HepG2 (cell line): ENCODE measurements at regions not wholly inside any gene's neighbourhood (a gene's known extent, or its start where the extent isn't known, plus 50 kb on each side); places are given as distances from the start of the nearest gene placed in this dataset.

Source experiments
- ATAC-seq: fragments of 200-7000 bp; cut with Tn5 transposase; 3 replicates; pipeline ENCODE4 v1.9.1; 2020; ENCODE audit warnings: mild to moderate bottlenecking, moderate library complexity
- BruUV-seq: library from RNA; stranded (reverse); fragments of 400-500 nt; replicated peaks from 2 replicates; lab custom pipeline; 2021; lab: Mats Ljungman, UMichigan
- CTCF ChIA-PET: fragments of 300-600 bp; formaldehyde crosslinking; extraction: SDS; loops from one replicate; lab custom pipeline; 2021; ENCODE audit warnings: low total read pairs, inconsistent platforms, low intra/inter-chr PET ratio; lab: Yijun Ruan, JAX
- POLR2A ChIA-PET: fragments of 350-600 bp; sonication (Branson Sonifier 250); formaldehyde crosslinking; loops from one replicate; lab custom pipeline; 2020; ENCODE audit warnings: antibody characterized with exemption, inconsistent platforms; lab: Yijun Ruan, JAX
- DNase-seq: peaks from one replicate; pipeline ENCODE4 v3.0.0-alpha.2; 2015; ENCODE audit warnings: low spot score
- FAIRE-seq: peaks from 3 replicates; lab custom pipeline; 2011; peaks lifted over from hg19 to GRCh38; lab: Jason Lieb, UNC
- H2AFZ ChIP-seq: one replicate; pipeline ENCODE4 v1.6.1; 2011; ENCODE audit warnings: low read length, inconsistent platforms
- H3K27ac ChIP-seq: fragments of 300-600 bp; 3 replicates; pipeline ENCODE4 v1.8.0; 2011; ENCODE audit warnings: mixed run types, mild to moderate bottlenecking, mixed read lengths, low read length, inconsistent platforms; ENCODE audit not compliant: insufficient read depth; ENCODE audit errors: extremely low read length
- H3K27me3 ChIP-seq, 2 experiments: fragments of 200-600 bp in 1 of 2; 2 replicates in 1 of 2; 3 replicates in 1 of 2; pipeline versions ENCODE4 v1.6.0 to v1.8.0; 2011; ENCODE audit warnings: low read length in 2 of 2, mild to moderate bottlenecking in 2 of 2, moderate library complexity in 2 of 2, inconsistent platforms in 1 of 2; ENCODE audit not compliant: insufficient read depth in 2 of 2, control insufficient read depth in 1 of 2
- H3K36me3 ChIP-seq, 2 experiments: fragments of 200-600 bp in 1 of 2; replicated peaks in 1 of 2; 2 replicates in 1 of 2; 3 replicates in 1 of 2; pipeline versions ENCODE4 v1.5.1 to v1.8.0; 2011; ENCODE audit warnings: low read length in 2 of 2, inconsistent platforms in 1 of 2; ENCODE audit not compliant: insufficient read depth in 2 of 2, control insufficient read depth in 1 of 2
- H3K4me1 ChIP-seq: 2 replicates; pipeline ENCODE4 v1.5.1; 2012; ENCODE audit warnings: low read length, inconsistent platforms; ENCODE audit not compliant: insufficient read depth
- H3K4me2 ChIP-seq: 2 replicates; pipeline ENCODE4 v1.6.0; 2011; ENCODE audit warnings: low read depth, low read length, inconsistent platforms
- H3K4me3 ChIP-seq, 3 experiments: fragments of 200-600 bp in 1 of 3; sonication (generic), shearing (Covaris generic) in 1 of 3; replicated peaks in 1 of 3; 2 replicates each; pipeline ENCODE4 v1.5.1; 2011 to 2016; ENCODE audit warnings: low read length in 3 of 3, inconsistent platforms in 2 of 3, low read depth in 2 of 3, mild to moderate bottlenecking in 2 of 3, control low read depth in 1 of 3, mixed read lengths in 1 of 3; ENCODE audit not compliant: insufficient read depth in 1 of 3
- H3K79me2 ChIP-seq: one replicate; pipeline ENCODE4 v1.6.1; 2011; ENCODE audit warnings: low read length, inconsistent platforms; ENCODE audit not compliant: insufficient read depth
- H3K9ac ChIP-seq: 2 replicates; pipeline ENCODE4 v1.6.0; 2011; ENCODE audit warnings: mild to moderate bottlenecking, low read depth, low read length, inconsistent platforms; ENCODE audit not compliant: insufficient read depth
- H3K9me3 ChIP-seq: 2 replicates; pipeline ENCODE4 v1.5.1; 2012; ENCODE audit warnings: mild to moderate bottlenecking, low read length
- H4K20me1 ChIP-seq: 2 replicates; pipeline ENCODE4 v1.6.0; 2011; ENCODE audit warnings: inconsistent platforms, mild to moderate bottlenecking, low read length, moderate library complexity; ENCODE audit not compliant: insufficient read depth
- ARID4A ChIP-seq: sonication (generic); formaldehyde crosslinking; IDR thresholded peaks from 2 replicates; pipeline ENCODE4 v1.5.0; 2020; ENCODE audit warnings: mild to moderate bottlenecking, missing genetic modification reagents, borderline replicate concordance
- MAF1 ChIP-seq: sonication (generic); formaldehyde crosslinking; IDR thresholded peaks from 2 replicates; pipeline ENCODE4 v1.5.0; 2020; ENCODE audit warnings: missing genetic modification reagents, borderline replicate concordance
- PRDM10 ChIP-seq: sonication (generic); formaldehyde crosslinking; IDR thresholded peaks from 2 replicates; pipeline ENCODE4 v1.4.0; 2020; ENCODE audit warnings: low read depth, missing genetic modification reagents
- TERF1 ChIP-seq: sonication (generic); formaldehyde crosslinking; IDR thresholded peaks from 2 replicates; pipeline ENCODE4 v1.8.0; 2022; ENCODE audit warnings: mild to moderate bottlenecking, missing genetic modification reagents, moderate library complexity
- ZBTB39 ChIP-seq: sonication (generic); formaldehyde crosslinking; IDR thresholded peaks from 2 replicates; pipeline ENCODE4 v1.5.0; 2020; ENCODE audit warnings: missing genetic modification reagents
- ZNF576 ChIP-seq: sonication (generic); formaldehyde crosslinking; IDR thresholded peaks from 2 replicates; pipeline ENCODE4 v1.4.0; 2020; ENCODE audit warnings: mild to moderate bottlenecking, missing genetic modification reagents
- ZSCAN21 ChIP-seq: sonication (generic); formaldehyde crosslinking; IDR thresholded peaks from 2 replicates; pipeline ENCODE4 v1.8.0; 2022; ENCODE audit warnings: mild to moderate bottlenecking, missing genetic modification reagents, moderate library complexity, borderline replicate concordance
- WGBS: methylation state at CpG from one replicate; pipeline ENCODE4 v1.1.6; 2017; ENCODE audit warnings: low lambda C conversion rate; 5-methylcytosine and 5-hydroxymethylcytosine counted together
- in situ Hi-C: cut with HindIII; loops from 2 replicates; pipeline ENCODE4 v1.10.0; 2017; ENCODE audit warnings: low pct_unique_long_range_greater_than_20kb; ENCODE audit not compliant: extremely low pct_ligation_motif_present
- intact Hi-C: fragments of 100-400 bp; cut with micrococcal nuclease; formaldehyde crosslinking; loops from one replicate; pipeline ENCODE4 v1.10.0; 2022; ENCODE audit not compliant: unreplicated experiment

GRCh38 chrX:123083924-123084323 is 100.2 kb upstream of the GRIA3 start:
- in situ Hi-C loops (no loop called here), intact Hi-C loops (no loop called here)
- no peak overlapping the region for H3K9ac ChIP-seq
- FAIRE-seq (no peak), DNase-seq (no peak), ATAC-seq (no peak)
- no peaks in the 10 kb centered on the region for H3K27me3 ChIP-seq
- no peak for TF ChIP-seq ZSCAN21 (CRISPR knock-in tag)
- no peak for TF ChIP-seq ARID4A (CRISPR knock-in tag)
- TF ChIP-seq PRDM10 = no peak
- no peak for TF ChIP-seq ZNF576
- TF ChIP-seq MAF1 (CRISPR knock-in tag) = no peak
- TF ChIP-seq TERF1 (CRISPR knock-in tag) = no peak
- no peak for TF ChIP-seq ZBTB39 (CRISPR knock-in tag)
- no peak overlapping the region for H2AFZ ChIP-seq
- H3K27ac ChIP-seq = no peak overlapping the region
- ChIA-PET CTCF (no interaction called here), POLR2A (no interaction called here)
- peaks cover 73% of the 10 kb centered on the region for H3K4me1 ChIP-seq
- BruUV-seq = no TSS peak
- no peaks in the 10 kb centered on the region for H4K20me1 ChIP-seq
- no peak overlapping the region for H3K4me3 ChIP-seq
- no peak overlapping the region for H3K4me2 ChIP-seq
- no peaks in the 10 kb centered on the region for H3K36me3 ChIP-seq
- WGBS = 46% methylated on average over 2 of the region's 2 CpGs
- H3K9me3 ChIP-seq = no peaks in the 10 kb centered on the region
- H3K79me2 ChIP-seq = no peaks in the 10 kb centered on the region
